DMS153 treated with DMSO at 0.1 percent for 48 hours (cell line): ENCODE measurements at regions not wholly inside any gene's neighbourhood (a gene's known extent, or its start where the extent isn't known, plus 50 kb on each side); places are given as distances from the start of the nearest gene placed in this dataset.

Experiments
- DNase-seq: peaks from one replicate; lab custom pipeline; 2025; ENCODE audit not compliant: unreplicated experiment; lab: John Stamatoyannopoulos, UW

GRCh38 chr2:18384242-18384641 is 176.2 kb downstream of the RDH14 start:
- no peak for DNase-seq

GRCh38 chr2:18381386-18381785 is 179.1 kb downstream of the RDH14 start:
- no peak for DNase-seq

GRCh38 chr2:18380321-18380720 is 180.1 kb downstream of the RDH14 start:
- no peak for DNase-seq

- DNase-seq = no peak
Observed at GRCh38 chr2:18379870-18380269, 180.6 kb downstream of the RDH14 start.

GRCh38 chr2:18378020-18378653 is 182.3 kb downstream of the RDH14 start:
- peak; percentile 39 for DNase-seq

- no peak for DNase-seq
Observed at GRCh38 chr2:18376936-18377335, 183.5 kb downstream of the RDH14 start.

- DNase-seq = no peak
Observed at GRCh38 chr2:18373664-18374063, 186.8 kb downstream of the RDH14 start.

GRCh38 chr2:18373081-18373480 is 187.4 kb downstream of the RDH14 start:
- no peak for DNase-seq

GRCh38 chr2:18372641-18373040 is 187.8 kb downstream of the RDH14 start:
- no peak for DNase-seq

- DNase-seq = no peak
Observed at GRCh38 chr2:18369760-18370159, 190.7 kb downstream of the RDH14 start.

- DNase-seq = no peak
Observed at GRCh38 chr2:18368008-18368407, 192.4 kb downstream of the RDH14 start.

GRCh38 chr2:18365342-18365741 is 195.1 kb downstream of the RDH14 start:
- DNase-seq = no peak

- no peak for DNase-seq
Observed at GRCh38 chr2:18363348-18363747, 197.1 kb downstream of the RDH14 start.

GRCh38 chr2:18362696-18363095 is 197.8 kb downstream of the RDH14 start:
- no peak for DNase-seq

GRCh38 chr2:18357537-18357936 is 202.9 kb downstream of the RDH14 start:
- no peak for DNase-seq

- DNase-seq = no peak
Observed at GRCh38 chr2:18356676-18357075, 203.8 kb downstream of the RDH14 start.

GRCh38 chr2:18349421-18349820 is 211.0 kb downstream of the RDH14 start:
- no peak for DNase-seq

GRCh38 chr2:18346874-18347273 is 213.6 kb downstream of the RDH14 start:
- no peak for DNase-seq

- no peak for DNase-seq
Observed at GRCh38 chr2:18346344-18346743, 214.1 kb downstream of the RDH14 start.

GRCh38 chr2:18345848-18346247 is 214.6 kb downstream of the RDH14 start:
- DNase-seq = no peak

GRCh38 chr2:18342901-18343300 is 217.6 kb downstream of the RDH14 start:
- DNase-seq = no peak

GRCh38 chr2:18339326-18339725 is 221.1 kb downstream of the RDH14 start:
- DNase-seq = no peak

- no peak for DNase-seq
Observed at GRCh38 chr2:18336975-18337374, 223.5 kb downstream of the RDH14 start.
